ENCODE measurements at regions not wholly inside any gene's neighbourhood (a gene's known extent, or its start where the extent isn't known, plus 50 kb on each side); places are given as distances from the start of the nearest gene placed in this dataset.
"Not testable (repeated sequence)": the region's sequence is repeated elsewhere in the genome, so short reads cannot be mapped to it uniquely, and the experiment has no call there.

DNA sequence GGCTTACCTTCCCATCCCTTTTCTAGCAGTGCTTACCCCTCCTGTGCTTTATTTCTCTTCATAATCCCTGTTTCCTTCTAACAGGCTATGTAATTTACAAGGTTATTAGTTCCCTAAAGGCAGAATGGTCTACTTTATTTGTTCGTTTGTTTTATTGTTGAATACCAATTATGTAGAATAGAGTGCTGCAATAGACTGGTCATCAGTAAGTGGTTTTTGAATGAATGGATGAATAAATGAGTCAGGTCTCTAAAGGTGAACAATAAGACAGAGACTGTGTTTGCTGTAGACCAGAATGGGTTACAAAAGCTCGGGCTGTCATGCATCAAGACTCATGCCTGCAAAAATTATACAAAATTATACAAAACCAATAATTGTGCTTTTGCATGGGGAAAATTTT is 332.0 kb downstream of the IRS1 start:
- no peak for DNase-seq

DNA sequence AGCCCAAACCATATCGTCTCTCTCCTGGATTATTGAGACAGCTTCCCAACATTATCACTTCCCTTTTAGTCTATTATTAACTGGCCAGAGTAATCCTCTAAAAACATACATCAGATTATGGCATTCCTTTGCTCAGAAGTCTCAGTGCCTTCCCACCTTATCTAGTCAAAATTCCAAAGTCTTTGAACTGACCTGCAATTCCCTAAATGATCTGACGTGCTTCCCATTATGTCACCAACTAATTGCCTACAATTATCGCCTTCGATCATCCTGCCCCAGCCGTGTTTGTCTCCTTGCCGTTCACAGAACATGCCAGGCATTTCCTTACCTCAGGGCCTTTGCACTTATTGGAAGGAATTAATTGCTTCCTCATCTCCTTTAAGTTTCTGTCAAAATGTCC is 332.4 kb downstream of the IRS1 start:
- DNase-seq = no peak

DNA sequence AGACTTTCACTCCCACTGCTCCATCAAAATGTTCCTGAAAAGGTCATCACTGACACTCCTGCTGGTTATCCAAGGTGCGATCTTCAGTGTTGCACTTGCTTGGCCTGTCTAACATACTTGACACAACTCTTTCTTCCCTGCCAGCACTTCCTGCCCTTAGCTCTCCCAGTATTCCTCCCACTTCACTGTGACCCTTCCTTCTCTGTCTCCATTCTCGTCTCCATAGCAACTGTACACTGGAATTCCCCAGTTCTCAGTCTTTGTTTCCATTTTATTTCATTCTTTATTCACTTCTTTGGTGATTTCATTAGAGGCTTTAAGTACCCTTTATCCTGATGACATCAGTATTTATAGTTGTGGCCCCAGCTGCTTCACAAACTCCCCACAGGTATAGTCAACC is 333.0 kb downstream of the IRS1 start:
- DNase-seq = no peak

DNA sequence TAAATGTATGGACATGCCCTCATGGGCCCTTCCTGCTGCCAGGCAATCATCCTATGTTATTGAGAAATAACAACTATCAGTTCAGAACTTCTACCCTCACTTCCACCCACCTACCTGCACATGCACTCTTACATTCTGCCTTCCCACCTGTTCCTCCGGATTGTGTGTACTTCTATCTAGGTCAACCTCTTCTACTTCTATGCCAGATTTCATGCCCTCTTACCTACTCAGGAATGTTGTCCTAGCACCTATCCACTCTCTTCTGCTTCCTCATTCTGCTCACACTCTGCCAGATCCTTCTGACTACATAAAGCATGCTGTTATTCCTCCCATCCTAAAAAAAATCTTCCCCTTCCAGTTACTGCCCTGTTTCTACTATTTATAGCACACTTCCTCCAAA is 333.5 kb downstream of the IRS1 start:
- no peak for DNase-seq

DNA sequence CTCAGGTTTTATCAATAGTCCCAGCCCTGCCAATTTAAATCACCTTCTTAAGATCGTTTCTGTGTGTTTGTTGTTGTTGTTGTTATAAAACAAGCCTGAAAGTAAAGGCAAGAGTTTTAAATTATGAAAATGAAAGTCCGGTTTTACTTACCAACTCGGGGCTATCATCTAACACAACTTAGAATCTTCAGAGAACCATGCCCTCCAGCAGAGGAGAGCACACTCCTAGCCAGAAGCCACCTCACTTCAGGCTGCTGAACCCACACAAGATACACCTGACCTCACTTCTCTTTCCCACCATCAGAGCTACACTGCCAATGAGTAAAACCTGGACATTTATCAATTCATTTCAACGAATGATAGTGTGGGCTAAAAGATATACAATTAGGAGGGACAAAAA is 335.2 kb downstream of the IRS1 start:
- no peak for DNase-seq

DNA sequence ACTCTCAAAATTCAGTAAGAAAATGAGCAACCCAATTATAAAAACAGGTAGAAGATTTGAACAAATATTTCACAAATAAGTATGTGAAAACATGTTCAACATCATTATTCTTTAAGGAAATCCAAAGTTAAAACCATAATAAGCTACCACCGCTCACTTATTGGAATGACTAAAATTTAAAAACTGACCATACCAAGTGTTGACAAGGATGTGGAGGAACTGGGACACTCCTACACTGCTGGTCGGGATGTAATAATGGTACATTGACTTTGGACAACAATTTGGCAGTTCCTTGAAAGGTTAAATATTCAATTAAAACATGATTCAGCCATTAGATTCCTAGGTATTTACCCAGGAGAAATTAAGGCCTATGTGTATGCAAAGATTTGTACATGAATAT is 336.5 kb downstream of the IRS1 start:
- DNase-seq = no peak

DNA sequence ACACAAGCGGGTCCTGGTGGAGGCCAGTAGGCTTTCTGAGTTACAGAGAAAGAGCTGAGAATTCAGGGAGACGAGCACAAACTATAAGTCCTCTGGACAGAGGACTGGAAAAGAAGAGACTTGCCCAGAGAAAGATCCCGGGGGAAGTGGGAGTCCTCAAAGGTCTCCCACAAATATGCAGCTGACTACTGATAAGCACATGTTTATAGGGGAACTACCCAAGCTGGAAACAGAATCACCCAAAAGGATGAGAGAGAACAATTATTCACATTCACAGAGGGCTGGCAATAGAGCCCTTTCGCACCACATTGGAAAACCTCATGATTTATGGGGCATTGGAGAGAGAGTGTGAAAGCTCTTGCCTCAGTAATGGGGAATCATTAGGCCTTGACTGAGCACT is 337.6 kb downstream of the IRS1 start:
- no peak for DNase-seq

DNA sequence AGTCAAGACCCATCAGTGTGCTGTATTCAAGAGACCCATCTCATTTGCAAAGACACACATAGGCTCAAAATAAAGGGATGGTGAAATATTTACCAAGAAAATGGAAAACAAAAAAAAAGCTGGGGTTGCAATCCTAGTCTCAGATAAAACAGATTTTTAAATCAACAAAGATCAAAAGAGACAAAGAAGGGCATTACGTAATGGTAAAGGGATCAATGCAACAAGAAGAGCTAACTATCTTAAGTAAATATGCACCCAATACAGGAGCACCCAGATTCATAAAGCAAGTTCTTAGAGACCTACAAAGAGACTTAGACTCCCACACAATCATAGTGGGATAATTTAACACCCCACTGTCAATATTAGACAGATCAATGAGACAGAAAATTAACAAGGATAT is 343.5 kb downstream of the IRS1 start:
- not testable (repeated sequence) for DNase-seq

DNA sequence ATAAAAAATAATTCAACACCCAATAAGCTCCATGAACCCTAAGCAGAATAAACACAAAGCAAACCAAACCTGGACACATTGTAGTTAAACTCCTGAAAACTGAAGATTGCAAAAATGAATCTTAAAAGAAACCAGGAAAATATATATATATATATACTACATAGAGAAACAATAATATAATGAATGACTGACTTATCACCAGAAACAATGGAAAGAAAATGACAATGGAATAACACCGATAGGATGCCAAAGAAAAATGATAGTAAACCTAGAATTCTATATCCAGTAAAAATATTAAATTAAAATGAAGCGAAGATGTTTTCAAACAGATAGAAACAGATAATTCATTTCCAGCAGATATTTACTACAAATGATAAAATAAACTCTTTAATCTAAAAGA is 346.9 kb downstream of the IRS1 start:
- no peak for DNase-seq

DNA sequence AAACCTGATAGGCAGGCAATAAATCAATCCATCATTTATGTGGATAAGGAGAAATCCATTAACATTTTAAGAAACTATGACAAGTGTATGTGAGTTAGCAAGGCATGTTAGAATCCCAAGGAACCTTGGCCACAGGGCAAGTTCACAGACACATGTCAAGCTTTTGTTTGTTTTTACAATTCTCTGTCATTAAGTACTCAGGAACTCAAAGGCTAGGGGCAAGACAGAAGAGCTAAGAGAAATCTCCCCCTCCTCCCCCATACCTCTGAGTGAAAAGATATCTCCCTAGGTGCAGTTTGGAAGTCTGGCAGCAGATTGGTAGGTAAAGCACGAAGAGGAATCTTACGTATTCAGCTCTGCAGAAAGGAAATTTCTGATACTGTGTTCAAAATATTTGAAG is 348.1 kb downstream of the IRS1 start:
- no peak for DNase-seq

DNA sequence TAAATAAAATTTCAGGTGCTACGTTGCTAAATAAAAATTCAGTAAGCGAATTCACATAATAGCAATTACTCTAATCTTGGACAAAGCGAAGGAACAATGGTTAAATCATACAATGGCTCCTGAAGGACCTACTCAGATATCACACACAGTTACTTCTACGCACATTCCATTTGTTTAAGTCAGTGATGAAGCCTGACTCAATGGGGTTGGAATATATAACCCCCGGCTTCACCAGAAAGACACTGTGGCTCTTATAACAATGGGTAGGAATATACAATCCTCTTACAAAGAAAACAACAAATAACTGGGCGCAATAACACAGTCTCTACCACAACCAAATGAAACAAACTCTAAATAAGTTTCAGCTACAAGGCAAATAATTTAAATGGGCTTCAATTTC is 349.5 kb downstream of the IRS1 start:
- no peak for DNase-seq

DNA sequence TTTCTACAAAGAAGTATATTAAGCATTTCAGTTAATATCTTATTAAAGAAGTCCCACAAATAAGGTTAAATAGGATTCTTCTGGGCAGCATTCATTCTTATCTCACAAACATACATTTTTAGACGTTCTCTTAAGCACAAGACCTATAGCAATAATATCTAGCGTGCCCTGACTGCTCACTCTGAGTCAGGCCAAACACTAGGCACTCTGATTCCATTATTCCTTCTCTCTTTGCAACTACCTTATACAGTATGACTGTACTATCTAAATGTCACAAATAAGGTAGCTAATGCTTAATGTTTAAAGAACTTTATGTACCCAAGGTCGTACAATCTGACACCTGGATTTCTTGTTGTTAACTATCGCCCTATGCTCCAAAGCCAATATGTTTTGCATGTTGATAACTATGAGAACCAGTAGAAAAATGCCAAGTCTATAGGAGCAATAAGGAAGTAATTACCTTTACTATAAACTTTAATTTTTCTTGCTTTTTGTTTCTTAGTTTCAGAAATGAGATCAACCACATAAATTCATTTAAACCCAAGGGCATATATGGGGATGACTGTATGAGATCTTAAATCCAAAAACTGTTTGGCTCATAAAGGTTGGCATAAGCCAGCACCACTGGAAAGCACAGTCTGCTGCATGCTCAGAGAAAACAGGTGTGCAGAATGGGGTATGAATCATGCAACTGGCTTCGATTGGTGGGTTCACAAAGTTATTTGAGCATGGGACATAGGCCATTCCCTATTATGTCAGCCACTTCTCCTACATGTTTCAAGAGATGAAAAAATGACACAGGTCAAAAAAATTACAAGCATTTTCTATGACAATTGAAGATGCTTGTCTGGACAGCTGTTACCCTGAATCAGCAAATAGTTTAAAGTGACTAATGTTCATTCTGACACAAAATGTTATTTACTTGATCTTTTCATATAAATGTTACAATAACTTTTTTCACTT is 352.0 kb downstream of the IRS1 start:
- DNase-seq = no peak

DNA sequence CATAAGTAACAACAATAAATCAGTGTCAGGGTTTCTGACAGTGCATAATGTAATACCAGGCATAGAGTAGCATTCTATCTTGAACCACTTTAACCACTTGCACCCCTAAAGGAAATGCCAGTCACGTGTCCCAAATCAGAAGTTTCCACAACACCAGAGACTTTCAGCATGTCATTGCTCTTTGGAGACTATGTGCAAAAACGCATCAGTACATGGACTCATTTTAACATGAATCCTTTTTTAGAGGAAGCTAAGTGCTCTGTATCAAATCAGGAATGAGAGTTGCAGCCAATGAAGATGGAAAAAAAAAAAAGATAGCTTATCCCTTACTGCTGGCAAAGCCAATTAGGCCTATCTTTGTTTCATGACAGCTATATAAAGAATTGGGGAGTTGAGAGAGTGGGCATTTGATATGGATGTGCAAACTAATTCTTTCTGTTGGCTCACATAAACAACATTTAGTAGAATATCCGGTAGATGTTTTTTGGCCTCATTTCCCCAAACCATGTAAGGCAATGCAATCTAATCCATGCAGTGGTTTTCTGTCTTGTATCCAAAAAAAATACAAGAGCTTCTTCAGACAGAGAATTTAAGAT is 353.1 kb downstream of the IRS1 start:
- no peak for DNase-seq

DNA sequence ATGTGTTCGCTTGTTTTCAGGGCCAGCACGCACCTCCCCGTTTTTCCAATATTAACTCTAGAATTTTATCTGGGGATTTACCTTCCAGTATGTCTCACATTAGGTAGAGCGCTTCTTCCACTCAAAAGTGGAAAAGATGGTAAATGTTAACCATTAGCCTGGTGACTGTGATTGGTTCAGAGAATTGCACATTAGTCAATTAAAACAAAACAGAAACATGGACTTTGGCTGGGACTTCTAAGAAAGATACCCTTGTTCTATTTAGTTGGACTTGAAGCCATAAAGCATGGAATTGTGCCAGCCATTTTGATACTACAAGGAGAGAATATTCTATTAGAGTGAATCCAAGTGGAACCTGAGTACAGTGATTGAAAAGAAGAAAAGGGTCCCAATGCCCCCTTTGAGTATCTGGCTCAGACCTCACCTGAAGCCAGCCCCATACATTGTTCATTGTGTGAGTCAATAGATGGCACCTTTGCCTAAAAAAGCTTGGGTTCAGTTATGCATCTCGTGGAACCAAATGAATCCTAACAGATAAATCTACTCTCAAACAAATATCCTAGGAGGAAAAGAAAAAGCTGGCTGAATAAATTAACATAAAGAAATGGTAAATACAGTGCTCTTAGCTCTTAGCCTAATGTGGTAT is 354.3 kb downstream of the IRS1 start:
- DNase-seq = no peak

DNA sequence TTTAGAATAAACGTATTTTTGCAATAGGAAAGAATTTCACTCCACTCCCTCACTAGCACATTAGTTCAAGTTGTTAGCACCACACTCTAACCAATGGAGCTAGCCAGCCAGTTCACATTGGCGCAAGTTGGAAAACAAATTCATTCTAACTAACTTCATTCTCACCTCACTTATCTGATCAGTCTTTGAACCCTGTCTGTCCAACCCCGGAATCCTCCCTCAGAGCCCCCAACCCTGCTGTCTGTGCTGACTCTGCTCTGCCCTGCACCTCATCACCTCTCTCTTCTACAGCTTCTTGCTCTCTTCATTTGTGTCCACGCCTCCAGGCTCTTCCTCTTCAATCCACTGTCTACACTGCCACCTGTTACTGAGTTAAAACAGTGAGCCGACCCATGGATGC is 356.5 kb downstream of the IRS1 start:
- no peak for DNase-seq

DNA sequence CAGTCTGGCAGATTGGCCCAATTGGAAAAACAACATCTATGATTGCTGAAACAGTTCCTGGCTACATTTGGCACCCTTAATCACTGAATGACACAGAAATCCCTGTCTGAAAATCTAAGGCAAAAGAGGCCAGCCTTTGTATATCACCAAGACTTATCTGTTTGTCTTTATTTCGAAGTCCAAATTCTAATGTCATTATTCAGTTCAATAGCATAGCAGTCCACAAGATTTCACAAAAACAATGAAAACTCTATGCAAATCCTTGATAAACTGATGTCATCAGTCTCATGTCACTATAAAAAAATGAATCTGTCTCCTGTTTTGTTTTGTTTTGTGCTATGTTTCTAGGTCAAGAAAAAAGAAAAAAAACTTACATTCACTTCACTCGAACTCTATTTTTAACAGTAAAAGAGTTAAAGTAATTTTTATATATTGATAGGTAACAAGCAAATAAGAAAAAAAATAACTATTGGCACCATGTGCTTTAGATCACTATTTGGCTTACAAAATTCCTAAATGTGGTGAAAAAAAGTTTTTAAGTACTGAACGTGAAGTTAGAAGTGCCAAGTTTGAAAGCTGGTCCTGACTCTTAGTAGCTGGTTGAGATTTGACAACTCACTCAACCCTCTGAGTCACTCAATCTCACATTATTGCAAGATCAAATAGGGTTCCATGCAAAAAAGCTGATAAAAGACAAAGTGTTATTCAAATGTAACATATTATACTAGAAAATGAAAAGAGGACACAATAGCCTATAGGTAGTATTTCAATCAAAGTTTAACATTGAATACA is 359.3 kb downstream of the IRS1 start:
- no peak for DNase-seq

DNA sequence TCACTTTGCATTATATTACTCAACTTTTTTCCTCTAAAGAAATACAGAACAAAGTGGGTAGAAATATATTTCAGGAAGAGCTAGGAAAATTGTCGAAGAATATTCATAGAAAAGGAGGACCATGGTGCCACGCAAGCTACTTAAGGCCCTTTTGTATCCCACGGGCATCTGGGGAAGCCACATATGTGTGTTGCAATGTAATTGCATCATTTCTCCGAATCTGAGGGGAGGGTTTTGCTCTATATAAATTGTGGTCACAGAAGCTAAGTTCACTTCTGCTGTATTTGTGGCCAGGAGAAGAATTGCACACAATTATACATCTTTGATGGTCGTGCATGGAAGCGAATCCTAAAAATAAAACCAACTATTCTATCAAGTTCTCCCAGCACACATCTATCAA is 360.3 kb downstream of the IRS1 start:
- DNase-seq = no peak

DNA sequence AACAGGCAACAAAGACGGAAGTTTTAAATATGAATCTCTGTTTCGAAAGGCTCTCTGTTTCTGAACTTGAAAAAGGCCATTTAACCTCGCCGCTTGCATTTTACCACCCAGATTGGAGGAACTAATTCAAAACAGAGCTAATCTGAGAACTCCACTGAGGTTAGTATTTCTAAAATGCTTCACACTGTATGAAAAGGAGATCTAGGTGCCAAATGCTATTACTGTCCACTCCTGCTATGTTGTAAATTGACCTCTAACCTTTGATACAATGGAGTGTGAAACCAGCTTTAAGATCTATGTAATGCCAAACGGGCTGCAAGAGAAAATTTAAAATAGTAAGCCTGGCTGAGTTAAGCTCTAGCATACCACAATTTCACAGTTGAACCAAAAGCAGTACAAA is 364.5 kb downstream of the IRS1 start:
- no peak for DNase-seq

DNA sequence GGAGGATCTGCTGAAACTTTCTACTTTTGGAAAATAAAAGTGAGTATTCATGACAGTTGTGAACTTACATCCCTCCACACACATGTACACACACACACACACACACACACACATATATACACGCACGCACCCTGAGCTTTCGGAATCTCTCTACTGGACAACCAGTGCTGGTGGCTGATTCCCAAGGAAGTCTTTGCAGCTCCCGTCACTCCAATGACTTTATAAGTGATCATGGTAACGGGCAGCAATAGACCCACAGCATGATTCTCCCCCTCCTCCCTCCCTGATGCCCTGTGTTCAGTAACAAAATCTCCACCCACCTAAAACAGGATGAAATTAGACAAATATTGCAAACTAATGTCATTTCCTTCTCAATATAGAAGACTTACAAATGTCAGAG is 364.9 kb downstream of the IRS1 start:
- DNase-seq = no peak

DNA sequence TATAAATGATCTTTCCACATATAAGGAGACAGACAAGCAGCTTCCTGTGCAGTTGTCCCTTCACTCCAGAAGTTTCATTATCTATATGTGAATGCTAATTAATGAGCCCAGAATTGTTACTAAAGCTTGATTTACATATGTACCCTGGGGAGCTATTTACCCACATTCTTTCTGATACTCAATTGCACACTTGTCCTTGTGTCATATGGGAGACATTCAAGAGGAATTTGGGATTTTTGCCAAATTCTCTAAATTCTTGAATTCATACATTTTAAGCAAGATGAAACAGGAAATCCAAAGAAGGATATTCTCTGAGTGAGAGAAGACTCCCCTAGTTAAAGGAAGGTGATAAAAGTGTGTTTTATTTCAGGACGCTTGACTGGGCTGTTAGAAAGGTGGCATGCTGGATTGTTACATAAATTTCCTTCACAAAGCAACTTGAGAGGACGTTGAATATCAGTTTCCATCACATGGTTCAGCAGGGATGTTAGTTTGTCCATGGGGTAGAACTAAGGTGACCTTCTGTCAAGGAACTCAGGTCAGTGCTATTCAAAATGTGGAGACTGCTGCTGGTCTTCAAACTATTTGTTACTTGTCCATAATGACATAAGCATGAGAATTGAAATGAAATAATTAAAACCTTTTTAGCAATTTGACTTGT is 368.2 kb downstream of the IRS1 start:
- DNase-seq = no peak

DNA sequence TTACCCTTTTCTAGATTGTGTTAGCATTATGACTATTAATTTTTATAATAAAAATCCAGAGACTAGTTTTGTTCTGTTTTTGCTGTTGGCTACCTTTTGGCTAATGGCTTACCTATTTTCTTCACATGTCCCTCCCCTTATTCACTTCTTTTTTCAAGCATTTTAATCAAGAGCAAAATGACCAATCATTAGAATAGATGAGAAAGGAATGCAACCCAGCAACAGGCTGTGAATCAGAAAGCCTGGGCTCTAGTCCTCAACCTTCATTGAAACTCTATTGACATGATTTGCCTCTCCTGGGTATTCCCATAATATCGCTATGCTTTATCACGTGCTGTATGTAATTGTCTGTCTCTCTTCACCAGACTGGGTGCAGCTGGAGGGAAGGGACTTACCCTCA is 370.1 kb downstream of the IRS1 start:
- DNase-seq = no peak

DNA sequence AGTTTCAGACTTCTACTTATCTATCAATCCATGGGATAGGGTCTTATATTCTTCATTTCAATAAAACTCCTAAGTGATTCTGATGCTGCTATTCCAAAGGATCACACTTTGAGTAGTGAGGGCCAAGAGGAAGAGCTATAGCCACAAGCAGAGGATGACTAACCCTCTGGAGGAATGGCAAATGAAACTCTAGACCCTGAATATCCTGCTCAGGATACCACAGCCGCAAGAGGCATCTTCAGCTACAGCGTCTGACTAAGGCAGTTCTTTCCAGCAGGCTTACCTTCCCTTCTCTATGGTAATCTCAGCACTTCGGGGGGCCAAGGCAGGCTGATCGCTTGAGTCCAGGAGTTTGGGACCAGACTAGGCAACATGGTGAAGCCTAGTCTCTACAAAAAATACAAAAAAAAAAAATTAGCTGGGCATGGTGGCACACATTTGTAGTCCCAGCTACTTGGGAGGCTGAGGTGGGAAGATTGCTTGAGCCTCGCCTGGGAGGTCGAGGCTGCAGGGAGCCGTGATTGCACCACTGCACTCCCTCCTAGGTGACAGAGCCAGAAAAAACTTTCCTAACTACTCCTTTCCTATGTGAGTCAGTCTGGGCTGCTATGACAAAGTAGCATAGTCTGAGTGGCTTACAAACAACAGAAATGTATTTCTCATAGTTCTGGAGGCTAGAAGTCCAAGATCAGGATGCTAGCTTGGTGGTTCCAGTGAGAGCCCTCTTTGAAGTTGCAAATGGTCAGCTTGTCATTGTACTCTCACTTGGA is 371.9 kb downstream of the IRS1 start:
- DNase-seq = no peak
